ENCODE measurements at regions not wholly inside any gene's neighbourhood (a gene's known extent, or its start where the extent isn't known, plus 50 kb on each side); places are given as distances from the start of the nearest gene placed in this dataset.

DNA sequence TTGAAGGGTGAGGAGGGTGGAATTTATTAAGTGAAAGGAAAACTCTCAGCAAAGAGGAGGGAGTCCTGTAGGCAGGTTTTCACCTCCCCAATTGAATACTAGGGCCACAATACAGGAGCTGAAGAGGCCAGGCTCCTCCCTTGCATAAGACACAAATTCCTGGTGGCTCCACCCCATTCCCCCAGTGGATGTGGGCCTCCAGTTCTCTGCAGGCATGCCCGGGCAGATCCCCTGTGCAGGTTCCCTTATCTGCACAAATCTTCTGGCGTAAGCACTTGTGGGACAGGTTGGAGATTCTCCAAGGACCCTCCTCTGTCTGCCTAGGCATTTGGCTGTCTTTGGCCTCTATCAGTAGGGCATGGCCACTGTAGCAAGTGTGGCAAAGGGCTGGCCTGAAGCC is 847.1 kb upstream of the MBL2 start:
- ATAC-seq (ENCODE audit: low read depth) = no peak
- no peaks in the 10 kb centered on the region for H3K36me3 Mint-ChIP-seq (ENCODE audit: low read depth)
- H3K27ac Mint-ChIP-seq = no peak overlapping the region
- CTCF ChIA-PET = no interaction called here
- intact Hi-C loops (cut with micrococcal nuclease) = no loop called here
- POLR2A ChIA-PET = no interaction called here
- TF ChIP-seq, protein P1, sequence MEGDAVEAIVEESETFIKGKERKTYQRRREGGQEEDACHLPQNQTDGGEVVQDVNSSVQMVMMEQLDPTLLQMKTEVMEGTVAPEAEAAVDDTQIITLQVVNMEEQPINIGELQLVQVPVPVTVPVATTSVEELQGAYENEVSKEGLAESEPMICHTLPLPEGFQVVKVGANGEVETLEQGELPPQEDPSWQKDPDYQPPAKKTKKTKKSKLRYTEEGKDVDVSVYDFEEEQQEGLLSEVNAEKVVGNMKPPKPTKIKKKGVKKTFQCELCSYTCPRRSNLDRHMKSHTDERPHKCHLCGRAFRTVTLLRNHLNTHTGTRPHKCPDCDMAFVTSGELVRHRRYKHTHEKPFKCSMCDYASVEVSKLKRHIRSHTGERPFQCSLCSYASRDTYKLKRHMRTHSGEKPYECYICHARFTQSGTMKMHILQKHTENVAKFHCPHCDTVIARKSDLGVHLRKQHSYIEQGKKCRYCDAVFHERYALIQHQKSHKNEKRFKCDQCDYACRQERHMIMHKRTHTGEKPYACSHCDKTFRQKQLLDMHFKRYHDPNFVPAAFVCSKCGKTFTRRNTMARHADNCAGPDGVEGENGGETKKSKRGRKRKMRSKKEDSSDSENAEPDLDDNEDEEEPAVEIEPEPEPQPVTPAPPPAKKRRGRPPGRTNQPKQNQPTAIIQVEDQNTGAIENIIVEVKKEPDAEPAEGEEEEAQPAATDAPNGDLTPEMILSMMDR (IDR thresholded peaks at IDR 0.05) = no peak
- no peak overlapping the region for H3K4me3 Mint-ChIP-seq
- peaks cover 2% of the 10 kb centered on the region for H3K9me3 Mint-ChIP-seq
- DNase-seq = no peak
- H3K4me1 Mint-ChIP-seq = no peaks in the 10 kb centered on the region
- H3K27me3 Mint-ChIP-seq = no peaks in the 10 kb centered on the region

DNA sequence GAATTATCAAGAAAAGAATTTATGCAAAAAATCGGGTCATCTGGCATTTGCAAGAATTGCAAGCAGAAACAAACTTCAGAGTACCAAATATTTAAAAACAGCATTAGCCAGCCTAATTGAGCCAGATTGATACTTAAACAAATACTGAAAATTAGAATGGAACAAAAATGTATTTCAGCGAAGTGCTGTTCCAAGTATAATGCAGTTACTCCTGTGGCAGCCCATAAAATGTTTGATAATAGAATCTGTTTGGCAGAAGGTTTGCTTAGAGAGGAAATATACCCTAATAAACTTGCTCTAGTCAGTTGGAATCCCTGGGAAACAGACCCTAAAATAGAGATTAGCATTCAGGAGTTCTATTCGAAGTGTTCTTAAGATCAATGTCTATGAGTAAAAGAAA is 835.1 kb upstream of the MBL2 start:
- ATAC-seq (ENCODE audit: low read depth) = no peak
- CTCF ChIA-PET = no interaction called here
- Mint-ChIP-seq H3K4me3 (no peak overlapping the region), H3K36me3 (ENCODE audit: low read depth) (no peaks in the 10 kb centered on the region), H3K27me3 (no peaks in the 10 kb centered on the region), H3K9me3 (no peaks in the 10 kb centered on the region), H3K4me1 (no peaks in the 10 kb centered on the region), H3K27ac (no peak overlapping the region)
- POLR2A ChIA-PET = no interaction called here
- intact Hi-C loops (cut with micrococcal nuclease) = no loop called here
- TF ChIP-seq, protein P1 (IDR thresholded peaks at IDR 0.05) = no peak
- no peak for DNase-seq

DNA sequence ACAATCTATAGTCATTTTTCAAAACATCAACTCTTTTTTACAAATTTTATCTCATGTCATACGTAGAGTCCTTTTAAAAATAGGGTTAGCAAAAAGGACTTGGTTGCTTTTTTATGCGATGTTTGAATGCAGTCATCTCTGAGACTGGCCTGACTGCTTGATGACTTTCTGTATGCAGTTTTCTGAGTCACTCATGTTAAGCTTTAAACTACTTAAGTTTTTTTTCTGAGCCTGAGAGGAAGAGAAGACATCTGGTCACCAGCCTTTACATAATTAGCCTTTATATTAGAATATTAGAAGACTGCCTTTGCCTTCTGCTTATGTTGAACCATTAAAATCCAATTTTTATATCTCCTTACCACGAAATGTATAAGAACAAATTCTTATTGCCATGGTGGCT is 834.4 kb upstream of the MBL2 start:
- ChIA-PET POLR2A (no interaction called here), CTCF (no interaction called here)
- TF ChIP-seq, protein P1 (IDR thresholded peaks at IDR 0.05) = no peak
- no peak for ATAC-seq (ENCODE audit: low read depth)
- H3K9me3 Mint-ChIP-seq = no peaks in the 10 kb centered on the region
- no peaks in the 10 kb centered on the region for H3K27me3 Mint-ChIP-seq
- H3K4me3 Mint-ChIP-seq = no peak overlapping the region
- no peak for DNase-seq
- intact Hi-C loops (cut with micrococcal nuclease) = no loop called here
- H3K4me1 Mint-ChIP-seq = no peaks in the 10 kb centered on the region
- no peaks in the 10 kb centered on the region for H3K36me3 Mint-ChIP-seq (ENCODE audit: low read depth)
- H3K27ac Mint-ChIP-seq = no peak overlapping the region

DNA sequence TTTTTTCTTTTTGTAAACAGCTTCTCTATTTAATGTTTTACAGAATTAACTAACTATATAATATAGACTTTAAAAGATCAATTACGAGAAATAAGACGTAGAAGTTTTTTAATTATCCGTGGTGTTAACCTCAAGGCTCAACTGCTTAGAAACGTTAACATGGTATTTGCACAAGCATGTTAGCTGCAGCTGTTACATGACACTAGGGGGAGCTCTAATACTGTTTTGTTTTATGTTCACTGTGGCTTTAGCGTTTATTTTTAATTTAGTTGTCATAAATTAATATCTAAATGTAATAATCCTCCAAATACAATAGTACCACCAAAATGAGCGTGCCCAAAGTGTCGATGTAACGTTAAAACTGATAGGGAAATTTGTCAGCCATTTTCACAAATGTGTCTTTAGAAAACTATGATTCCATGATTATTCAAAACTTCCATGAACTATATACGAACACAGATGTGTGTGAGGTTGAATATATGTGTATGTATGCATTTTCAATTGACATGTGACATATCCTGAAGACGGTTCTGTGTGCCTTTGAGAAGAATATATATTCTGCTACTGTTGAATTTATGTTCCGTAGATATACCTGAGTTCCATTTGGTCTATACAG is 828.8 kb upstream of the MBL2 start:
- H3K9me3 Mint-ChIP-seq = no peaks in the 10 kb centered on the region
- TF ChIP-seq, protein P1 (IDR thresholded peaks at IDR 0.05) = peak; percentile 19
- ATAC-seq (ENCODE audit: low read depth) = no peak
- H3K36me3 Mint-ChIP-seq (ENCODE audit: low read depth) = no peaks in the 10 kb centered on the region
- intact Hi-C loops (cut with micrococcal nuclease) = loop anchor here (5.0 kb wide), 1 partner anchor 1661 kb away; no protein-coding TSS in a partner anchor
- CTCF ChIA-PET = interaction anchor here (0.6 to 1.0 kb wide), 2 partner anchors 11 to 15 kb away, joined by 3 to 6 read pairs; no protein-coding TSS in a partner anchor
- H3K27me3 Mint-ChIP-seq = no peaks in the 10 kb centered on the region
- no peak overlapping the region for H3K27ac Mint-ChIP-seq
- H3K4me1 Mint-ChIP-seq = no peaks in the 10 kb centered on the region
- DNase-seq = no peak
- H3K4me3 Mint-ChIP-seq = no peak overlapping the region
- POLR2A ChIA-PET = no interaction called here

DNA sequence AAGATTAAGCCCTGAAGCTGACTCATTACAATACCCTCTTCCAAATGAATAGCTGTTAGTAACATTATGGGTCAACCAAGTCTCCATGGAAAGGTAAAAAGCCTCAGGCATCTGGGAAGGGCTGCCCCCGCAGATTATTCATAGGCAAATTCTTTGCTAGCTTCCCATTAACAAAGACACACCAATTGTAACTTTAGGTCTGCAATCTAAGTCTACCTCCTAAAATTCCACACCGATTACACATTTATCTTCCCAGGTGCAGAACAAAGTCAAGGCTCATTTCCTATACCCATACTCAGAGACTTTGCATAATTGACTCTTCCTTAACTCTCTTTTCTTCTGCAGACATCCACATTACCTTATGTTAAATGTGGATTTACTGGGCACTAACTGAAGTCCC is 826.3 kb upstream of the MBL2 start:
- no peaks in the 10 kb centered on the region for H3K4me1 Mint-ChIP-seq
- ChIA-PET CTCF (no interaction called here), POLR2A (no interaction called here)
- intact Hi-C loops (cut with micrococcal nuclease) = no loop called here
- ATAC-seq (ENCODE audit: low read depth) (no peak), DNase-seq (no peak)
- no peak overlapping the region for H3K27ac Mint-ChIP-seq
- TF ChIP-seq, protein P1 (IDR thresholded peaks at IDR 0.05) = no peak
- H3K4me3 Mint-ChIP-seq = no peak overlapping the region
- no peaks in the 10 kb centered on the region for H3K36me3 Mint-ChIP-seq (ENCODE audit: low read depth)
- H3K27me3 Mint-ChIP-seq = no peaks in the 10 kb centered on the region
- H3K9me3 Mint-ChIP-seq = no peaks in the 10 kb centered on the region

Data from activated B cell treated with CpG ODN at 0.5 μM for 24 hours (primary cell).